ENCODE measurements at regions not wholly inside any gene's neighbourhood (a gene's known extent, or its start where the extent isn't known, plus 50 kb on each side); places are given as distances from the start of the nearest gene placed in this dataset.

- TF ChIP-seq CTCF (IDR thresholded peaks at IDR 0.05; ENCODE audit: low read depth, low read length, poor library complexity, severe bottlenecking) (no peak), EZH2phosphoT487 (IDR thresholded peaks at IDR 0.05; ENCODE audit: borderline replicate concordance, low read length) (no peak)
These were observed 109.5 kb downstream of the INHBB start for GRCh38 chr2:120455390-120455789.
